GM23338 (cell line): ENCODE measurements at regions not wholly inside any gene's neighbourhood (a gene's known extent, or its start where the extent isn't known, plus 50 kb on each side); places are given as distances from the start of the nearest gene placed in this dataset.

Source experiments
- ATAC-seq: fragments of 200-7000 bp; cut with Tn5 transposase; 3 replicates; pipeline ENCODE4 v1.9.1; 2020
- DNase-seq: peaks from one replicate; pipeline ENCODE4 v3.0.0-alpha.2; 2015; ENCODE audit warnings: low spot score
- H2AFZ ChIP-seq: fragments of 200-600 bp; sonication (generic); 2 replicates; pipeline ENCODE4 v1.8.0; 2016; ENCODE audit warnings: antibody characterized with exemption, mild to moderate bottlenecking, moderate library complexity
- H3F3A ChIP-seq: fragments of 200-600 bp; sonication (generic); replicated peaks from 2 replicates; pipeline ENCODE4 v1.8.0; 2017; ENCODE audit warnings: antibody characterized with exemption, mixed run types, low read depth
- H3K27ac ChIP-seq: fragments of 200-600 bp; sonication (generic); 2 replicates; pipeline ENCODE4 v1.6.1; 2016; ENCODE audit warnings: low read depth
- H3K27me3 ChIP-seq: fragments of 200-600 bp; sonication (generic); 2 replicates; pipeline ENCODE4 v1.8.0; 2016; ENCODE audit warnings: mild to moderate bottlenecking, mixed run types, moderate library complexity; ENCODE audit not compliant: insufficient read depth
- H3K36me3 ChIP-seq: fragments of 200-600 bp; sonication (generic); 2 replicates; pipeline ENCODE4 v1.8.0; 2016; ENCODE audit warnings: mild to moderate bottlenecking; ENCODE audit not compliant: insufficient read depth
- H3K4me1 ChIP-seq: fragments of 200-600 bp; sonication (generic); 2 replicates; pipeline ENCODE4 v1.8.0; 2016; ENCODE audit warnings: mild to moderate bottlenecking, moderate library complexity; ENCODE audit not compliant: insufficient read depth
- H3K4me2 ChIP-seq: fragments of 200-600 bp; sonication (generic); 2 replicates; pipeline ENCODE4 v1.7.1; 2017; ENCODE audit warnings: mixed run types
- H3K4me3 ChIP-seq: fragments of 200-600 bp; sonication (generic); 2 replicates; pipeline ENCODE4 v1.6.1; 2016; ENCODE audit warnings: mixed run types
- H3K79me2 ChIP-seq: fragments of 200-600 bp; sonication (generic); replicated peaks from 2 replicates; pipeline ENCODE4 v1.8.0; 2017; ENCODE audit warnings: mild to moderate bottlenecking; ENCODE audit not compliant: insufficient read depth
- H3K9me2 ChIP-seq: fragments of 200-600 bp; sonication (generic); 2 replicates; pipeline ENCODE4 v1.8.0; 2017; ENCODE audit not compliant: insufficient read depth
- H4K20me1 ChIP-seq: fragments of 200-600 bp; sonication (generic); replicated peaks from 2 replicates; pipeline ENCODE4 v1.8.0; 2017; ENCODE audit warnings: mild to moderate bottlenecking; ENCODE audit not compliant: insufficient read depth
- H3K27ac Mint-ChIP-seq: 2 replicates; pipeline ENCODE4 v1.8.0; 2020; ENCODE audit warnings: inconsistent platforms, mild to moderate bottlenecking, moderate library complexity, mixed read lengths
- H3K27me3 Mint-ChIP-seq: 3 replicates; pipeline ENCODE4 v1.8.0; 2022; ENCODE audit warnings: low read depth, mild to moderate bottlenecking, moderate library complexity, mixed read lengths, inconsistent platforms; ENCODE audit not compliant: insufficient read depth, poor library complexity
- H3K36me3 Mint-ChIP-seq: 3 replicates; pipeline ENCODE4 v1.8.0; 2021; ENCODE audit warnings: low read depth, mild to moderate bottlenecking, inconsistent platforms, moderate library complexity, mixed read lengths
- H3K4me1 Mint-ChIP-seq: 3 replicates; pipeline ENCODE4 v1.8.0; 2020; ENCODE audit warnings: mild to moderate bottlenecking, inconsistent platforms, mixed read lengths
- H3K4me3 Mint-ChIP-seq: 3 replicates; pipeline ENCODE4 v1.8.0; 2021; ENCODE audit warnings: moderate library complexity, mild to moderate bottlenecking, inconsistent platforms, mixed read lengths
- H3K9me3 Mint-ChIP-seq: 3 replicates; pipeline ENCODE4 v1.8.0; 2020; ENCODE audit warnings: moderate library complexity, mild to moderate bottlenecking, inconsistent platforms, mixed read lengths
- CREB1 ChIP-seq: fragments of 250-450 bp; sonication (Bioruptor Pico); IDR thresholded peaks from 2 replicates; pipeline ENCODE4 v1.5.0; 2020; ENCODE audit warnings: low read depth, mild to moderate bottlenecking, moderate library complexity
- EZH2 ChIP-seq: fragments of 200-600 bp; sonication (generic); IDR thresholded peaks from one replicate; pipeline ENCODE4 v1.8.0; 2017; ENCODE audit warnings: antibody characterized with exemption, mild to moderate bottlenecking, low read depth; ENCODE audit not compliant: unreplicated experiment
- EZH2phosphoT487 ChIP-seq: fragments of 200-600 bp; sonication (generic); IDR thresholded peaks from one replicate; pipeline ENCODE4 v1.8.1; 2018; ENCODE audit warnings: antibody characterized with exemption; ENCODE audit not compliant: unreplicated experiment
- JUNB ChIP-seq: IDR thresholded peaks from one replicate; pipeline ENCODE4 v1.6.1; 2016; ENCODE audit warnings: antibody characterized with exemption; ENCODE audit not compliant: unreplicated experiment
- NANOG ChIP-seq: IDR thresholded peaks from 2 replicates; pipeline ENCODE4 v1.6.1; 2016; ENCODE audit warnings: antibody characterized with exemption, borderline replicate concordance
- POLR2AphosphoS5 ChIP-seq: IDR thresholded peaks from 2 replicates; pipeline ENCODE4 v1.6.1; 2016; ENCODE audit warnings: antibody characterized with exemption, low read depth
- STAT1 ChIP-seq: IDR thresholded peaks from one replicate; pipeline ENCODE4 v1.6.1; 2016; ENCODE audit warnings: antibody characterized with exemption; ENCODE audit not compliant: unreplicated experiment
- ZNF114 ChIP-seq: fragments of 250-450 bp; sonication (Bioruptor Pico); IDR thresholded peaks from 2 replicates; pipeline ENCODE4 v1.5.0; 2020; ENCODE audit warnings: mild to moderate bottlenecking, moderate library complexity
- ZNF331 ChIP-seq: fragments of 250-450 bp; sonication (Bioruptor Pico); IDR thresholded peaks from 2 replicates; pipeline ENCODE4 v1.5.0; 2020; ENCODE audit warnings: low read depth, mild to moderate bottlenecking, moderate library complexity
- TF ChIP-seq, protein P1 (sequence below): IDR thresholded peaks from 2 replicates; pipeline ENCODE4 v1.6.1; 2016; ENCODE audit warnings: antibody characterized with exemption
- TF ChIP-seq, protein P2 (sequence below): fragments of 250-450 bp; sonication (Bioruptor Pico); IDR thresholded peaks from 2 replicates; pipeline ENCODE4 v1.5.0; 2020; ENCODE audit warnings: mild to moderate bottlenecking, moderate library complexity
- TF ChIP-seq, protein P3 (sequence below): IDR thresholded peaks from one replicate; pipeline ENCODE4 v1.6.1; 2018; ENCODE audit warnings: antibody characterized with exemption; ENCODE audit not compliant: unreplicated experiment

DNA sequence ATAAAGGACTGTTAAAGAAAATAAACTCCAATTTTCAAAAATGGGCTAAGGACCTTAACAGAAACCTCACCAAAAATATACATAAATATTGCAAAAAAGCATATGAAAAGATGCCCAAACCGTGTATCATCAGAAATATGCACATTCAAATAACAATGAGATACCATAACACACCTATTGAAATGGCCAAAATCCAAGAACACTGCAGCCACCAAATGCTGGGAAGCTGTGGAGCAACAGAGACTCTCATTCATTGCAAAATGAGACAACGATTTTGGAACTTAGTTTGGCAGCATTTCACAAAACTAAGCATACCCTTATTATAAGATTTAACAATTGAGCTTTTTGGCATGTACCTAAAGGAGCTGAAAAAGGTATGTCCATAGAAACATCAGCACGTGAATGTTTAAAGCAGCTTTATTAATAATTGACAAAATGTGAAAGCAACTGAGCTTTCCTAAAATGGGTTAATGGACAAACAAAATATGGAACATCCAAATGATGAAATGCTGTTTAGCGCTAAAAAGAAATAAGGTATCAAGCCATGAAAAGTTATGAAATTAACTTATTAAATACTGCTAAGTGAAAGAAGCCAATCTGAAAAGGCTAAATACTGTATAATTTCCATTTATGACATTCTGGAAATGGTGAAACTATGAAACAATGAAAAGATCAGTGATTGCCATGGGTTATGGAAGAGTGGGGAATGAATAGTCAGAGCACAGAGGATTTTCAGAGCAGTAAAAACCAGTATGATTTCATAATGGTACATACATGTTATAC, 592.6 kb upstream of the ADGRB3 start (continued):
- TF ChIP-seq, protein P1, sequence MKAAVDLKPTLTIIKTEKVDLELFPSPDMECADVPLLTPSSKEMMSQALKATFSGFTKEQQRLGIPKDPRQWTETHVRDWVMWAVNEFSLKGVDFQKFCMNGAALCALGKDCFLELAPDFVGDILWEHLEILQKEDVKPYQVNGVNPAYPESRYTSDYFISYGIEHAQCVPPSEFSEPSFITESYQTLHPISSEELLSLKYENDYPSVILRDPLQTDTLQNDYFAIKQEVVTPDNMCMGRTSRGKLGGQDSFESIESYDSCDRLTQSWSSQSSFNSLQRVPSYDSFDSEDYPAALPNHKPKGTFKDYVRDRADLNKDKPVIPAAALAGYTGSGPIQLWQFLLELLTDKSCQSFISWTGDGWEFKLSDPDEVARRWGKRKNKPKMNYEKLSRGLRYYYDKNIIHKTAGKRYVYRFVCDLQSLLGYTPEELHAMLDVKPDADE, result no peak
- no peak for TF ChIP-seq POLR2AphosphoS5

DNA sequence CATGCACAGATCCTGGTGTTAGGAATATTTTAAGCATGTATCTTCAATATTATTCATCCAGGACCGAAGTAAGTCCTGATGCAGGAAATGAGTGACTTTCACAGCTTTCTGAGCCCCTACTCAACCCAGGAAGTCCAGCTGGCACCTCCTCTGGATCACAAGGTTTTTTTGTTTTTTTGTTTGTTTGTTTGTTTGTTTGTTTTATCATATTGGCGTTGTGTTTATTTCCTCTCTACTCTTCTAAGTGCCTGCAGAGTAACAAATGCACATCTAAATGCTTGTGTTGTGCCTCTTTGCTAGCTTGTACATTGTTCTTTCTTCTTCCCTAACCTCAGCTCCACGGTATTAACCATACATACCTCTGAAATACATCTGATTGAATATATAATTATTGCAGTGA, 594.3 kb upstream of the ADGRB3 start:
- H3K4me3 ChIP-seq, result peak overlapping the region; percentile 39; the same call in 1 of the 2 replicates
- H3K9me2 ChIP-seq, result no peaks in the 10 kb centered on the region
- H3K27me3 Mint-ChIP-seq, result peaks cover 6% of the 10 kb centered on the region
- H3K4me3 Mint-ChIP-seq, result peak overlapping the region; percentile 60; the same call in 2 of the 3 replicates
- H3K4me1 Mint-ChIP-seq, result peaks cover 54% of the 10 kb centered on the region
- no peaks in the 10 kb centered on the region for H3K36me3 ChIP-seq
- H4K20me1 ChIP-seq, result no peaks in the 10 kb centered on the region
- DNase-seq, result no peak
- peak overlapping the region; percentile 10 for H3K4me2 ChIP-seq
- H3F3A ChIP-seq, result no peaks in the 10 kb centered on the region
- peak overlapping the region; percentile 99 for H3K27ac ChIP-seq
- ATAC-seq, result no peak
- no peaks in the 10 kb centered on the region for H3K27me3 ChIP-seq
- peaks cover 18% of the 10 kb centered on the region for H3K9me3 Mint-ChIP-seq
- H2AFZ ChIP-seq, result no peak overlapping the region
- peaks cover 42% of the 10 kb centered on the region for H3K4me1 ChIP-seq
- H3K27ac Mint-ChIP-seq, result peak overlapping the region; percentile 97
- peaks cover 26% of the 10 kb centered on the region for H3K36me3 Mint-ChIP-seq
- no peaks in the 10 kb centered on the region for H3K79me2 ChIP-seq
- TF ChIP-seq STAT1 (no peak), ZNF114 (CRISPR knock-in tag) (no peak), EZH2phosphoT487 (no peak), EZH2 (no peak), ZNF331 (CRISPR knock-in tag) (no peak), JUNB (no peak), POLR2AphosphoS5 (no peak), NANOG (no peak), CREB1 (CRISPR knock-in tag) (no peak)
- TF ChIP-seq, protein P2, sequence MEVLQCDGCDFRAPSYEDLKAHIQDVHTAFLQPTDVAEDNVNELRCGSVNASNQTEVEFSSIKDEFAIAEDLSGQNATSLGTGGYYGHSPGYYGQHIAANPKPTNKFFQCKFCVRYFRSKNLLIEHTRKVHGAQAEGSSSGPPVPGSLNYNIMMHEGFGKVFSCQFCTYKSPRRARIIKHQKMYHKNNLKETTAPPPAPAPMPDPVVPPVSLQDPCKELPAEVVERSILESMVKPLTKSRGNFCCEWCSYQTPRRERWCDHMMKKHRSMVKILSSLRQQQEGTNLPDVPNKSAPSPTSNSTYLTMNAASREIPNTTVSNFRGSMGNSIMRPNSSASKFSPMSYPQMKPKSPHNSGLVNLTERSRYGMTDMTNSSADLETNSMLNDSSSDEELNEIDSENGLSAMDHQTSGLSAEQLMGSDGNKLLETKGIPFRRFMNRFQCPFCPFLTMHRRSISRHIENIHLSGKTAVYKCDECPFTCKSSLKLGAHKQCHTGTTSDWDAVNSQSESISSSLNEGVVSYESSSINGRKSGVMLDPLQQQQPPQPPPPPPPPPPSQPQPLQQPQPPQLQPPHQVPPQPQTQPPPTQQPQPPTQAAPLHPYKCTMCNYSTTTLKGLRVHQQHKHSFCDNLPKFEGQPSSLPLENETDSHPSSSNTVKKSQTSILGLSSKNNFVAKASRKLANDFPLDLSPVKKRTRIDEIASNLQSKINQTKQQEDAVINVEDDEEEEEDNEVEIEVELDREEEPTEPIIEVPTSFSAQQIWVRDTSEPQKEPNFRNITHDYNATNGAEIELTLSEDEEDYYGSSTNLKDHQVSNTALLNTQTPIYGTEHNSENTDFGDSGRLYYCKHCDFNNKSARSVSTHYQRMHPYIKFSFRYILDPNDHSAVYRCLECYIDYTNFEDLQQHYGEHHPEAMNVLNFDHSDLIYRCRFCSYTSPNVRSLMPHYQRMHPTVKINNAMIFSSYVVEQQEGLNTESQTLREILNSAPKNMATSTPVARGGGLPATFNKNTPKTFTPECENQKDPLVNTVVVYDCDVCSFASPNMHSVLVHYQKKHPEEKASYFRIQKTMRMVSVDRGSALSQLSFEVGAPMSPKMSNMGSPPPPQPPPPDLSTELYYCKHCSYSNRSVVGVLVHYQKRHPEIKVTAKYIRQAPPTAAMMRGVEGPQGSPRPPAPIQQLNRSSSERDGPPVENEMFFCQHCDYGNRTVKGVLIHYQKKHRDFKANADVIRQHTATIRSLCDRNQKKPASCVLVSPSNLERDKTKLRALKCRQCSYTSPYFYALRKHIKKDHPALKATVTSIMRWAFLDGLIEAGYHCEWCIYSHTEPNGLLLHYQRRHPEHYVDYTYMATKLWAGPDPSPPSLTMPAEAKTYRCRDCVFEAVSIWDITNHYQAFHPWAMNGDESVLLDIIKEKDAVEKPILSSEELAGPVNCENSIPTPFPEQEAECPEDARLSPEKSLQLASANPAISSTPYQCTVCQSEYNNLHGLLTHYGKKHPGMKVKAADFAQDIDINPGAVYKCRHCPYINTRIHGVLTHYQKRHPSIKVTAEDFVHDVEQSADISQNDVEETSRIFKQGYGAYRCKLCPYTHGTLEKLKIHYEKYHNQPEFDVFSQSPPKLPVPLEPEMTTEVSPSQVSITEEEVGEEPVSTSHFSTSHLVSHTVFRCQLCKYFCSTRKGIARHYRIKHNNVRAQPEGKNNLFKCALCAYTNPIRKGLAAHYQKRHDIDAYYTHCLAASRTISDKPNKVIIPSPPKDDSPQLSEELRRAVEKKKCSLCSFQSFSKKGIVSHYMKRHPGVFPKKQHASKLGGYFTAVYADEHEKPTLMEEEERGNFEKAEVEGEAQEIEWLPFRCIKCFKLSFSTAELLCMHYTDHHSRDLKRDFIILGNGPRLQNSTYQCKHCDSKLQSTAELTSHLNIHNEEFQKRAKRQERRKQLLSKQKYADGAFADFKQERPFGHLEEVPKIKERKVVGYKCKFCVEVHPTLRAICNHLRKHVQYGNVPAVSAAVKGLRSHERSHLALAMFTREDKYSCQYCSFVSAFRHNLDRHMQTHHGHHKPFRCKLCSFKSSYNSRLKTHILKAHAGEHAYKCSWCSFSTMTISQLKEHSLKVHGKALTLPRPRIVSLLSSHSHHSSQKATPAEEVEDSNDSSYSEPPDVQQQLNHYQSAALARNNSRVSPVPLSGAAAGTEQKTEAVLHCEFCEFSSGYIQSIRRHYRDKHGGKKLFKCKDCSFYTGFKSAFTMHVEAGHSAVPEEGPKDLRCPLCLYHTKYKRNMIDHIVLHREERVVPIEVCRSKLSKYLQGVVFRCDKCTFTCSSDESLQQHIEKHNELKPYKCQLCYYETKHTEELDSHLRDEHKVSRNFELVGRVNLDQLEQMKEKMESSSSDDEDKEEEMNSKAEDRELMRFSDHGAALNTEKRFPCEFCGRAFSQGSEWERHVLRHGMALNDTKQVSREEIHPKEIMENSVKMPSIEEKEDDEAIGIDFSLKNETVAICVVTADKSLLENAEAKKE (CRISPR knock-in tag), result no peak
- TF ChIP-seq, protein P1, result no peak
- TF ChIP-seq, protein P3, sequence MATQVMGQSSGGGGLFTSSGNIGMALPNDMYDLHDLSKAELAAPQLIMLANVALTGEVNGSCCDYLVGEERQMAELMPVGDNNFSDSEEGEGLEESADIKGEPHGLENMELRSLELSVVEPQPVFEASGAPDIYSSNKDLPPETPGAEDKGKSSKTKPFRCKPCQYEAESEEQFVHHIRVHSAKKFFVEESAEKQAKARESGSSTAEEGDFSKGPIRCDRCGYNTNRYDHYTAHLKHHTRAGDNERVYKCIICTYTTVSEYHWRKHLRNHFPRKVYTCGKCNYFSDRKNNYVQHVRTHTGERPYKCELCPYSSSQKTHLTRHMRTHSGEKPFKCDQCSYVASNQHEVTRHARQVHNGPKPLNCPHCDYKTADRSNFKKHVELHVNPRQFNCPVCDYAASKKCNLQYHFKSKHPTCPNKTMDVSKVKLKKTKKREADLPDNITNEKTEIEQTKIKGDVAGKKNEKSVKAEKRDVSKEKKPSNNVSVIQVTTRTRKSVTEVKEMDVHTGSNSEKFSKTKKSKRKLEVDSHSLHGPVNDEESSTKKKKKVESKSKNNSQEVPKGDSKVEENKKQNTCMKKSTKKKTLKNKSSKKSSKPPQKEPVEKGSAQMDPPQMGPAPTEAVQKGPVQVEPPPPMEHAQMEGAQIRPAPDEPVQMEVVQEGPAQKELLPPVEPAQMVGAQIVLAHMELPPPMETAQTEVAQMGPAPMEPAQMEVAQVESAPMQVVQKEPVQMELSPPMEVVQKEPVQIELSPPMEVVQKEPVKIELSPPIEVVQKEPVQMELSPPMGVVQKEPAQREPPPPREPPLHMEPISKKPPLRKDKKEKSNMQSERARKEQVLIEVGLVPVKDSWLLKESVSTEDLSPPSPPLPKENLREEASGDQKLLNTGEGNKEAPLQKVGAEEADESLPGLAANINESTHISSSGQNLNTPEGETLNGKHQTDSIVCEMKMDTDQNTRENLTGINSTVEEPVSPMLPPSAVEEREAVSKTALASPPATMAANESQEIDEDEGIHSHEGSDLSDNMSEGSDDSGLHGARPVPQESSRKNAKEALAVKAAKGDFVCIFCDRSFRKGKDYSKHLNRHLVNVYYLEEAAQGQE, result no peak
